ENCODE measurements at regions not wholly inside any gene's neighbourhood (a gene's known extent, or its start where the extent isn't known, plus 50 kb on each side); places are given as distances from the start of the nearest gene placed in this dataset.

GRCh38 chr4:137015426-137016409 is 516.6 kb downstream of the PCDH18 start:
- Histone ChIP-seq H3K36me3 (replicated peaks) (no peaks in the 10 kb centered on the region), H3K9me3 (no peaks in the 10 kb centered on the region), H3K4me3 (no peak overlapping the region), H3K4me1 (no peaks in the 10 kb centered on the region), H3K27me3 (ENCODE audit: low read depth) (no peaks in the 10 kb centered on the region)
- in situ Hi-C loops (cut with MboI; ENCODE audit: low sequenced_read_pairs), result no loop called here
- no peak for DNase-seq (ENCODE audit: low spot score in 2 of 2)

- H3K27me3 ChIP-seq (ENCODE audit: low read depth), result no peaks in the 10 kb centered on the region
- DNase-seq (ENCODE audit: low spot score in 2 of 2), result no peak
- H3K9me3 ChIP-seq, result peaks cover 2% of the 10 kb centered on the region; the same call in 1 of the 2 replicates
- no peaks in the 10 kb centered on the region for H3K4me1 ChIP-seq
- no peaks in the 10 kb centered on the region for H3K36me3 ChIP-seq (replicated peaks)
- in situ Hi-C loops (cut with MboI; ENCODE audit: low sequenced_read_pairs), result no loop called here
- no peak overlapping the region for H3K4me3 ChIP-seq
These were observed 531.9 kb downstream of the PCDH18 start for GRCh38 chr4:137000432-137000831.

- Histone ChIP-seq H3K36me3 (replicated peaks) (no peaks in the 10 kb centered on the region), H3K4me1 (no peaks in the 10 kb centered on the region), H3K4me3 (no peak overlapping the region), H3K9me3 (no peaks in the 10 kb centered on the region), H3K27me3 (ENCODE audit: low read depth) (no peaks in the 10 kb centered on the region)
- in situ Hi-C loops (cut with MboI; ENCODE audit: low sequenced_read_pairs), result no loop called here
- no peak for DNase-seq (ENCODE audit: low spot score in 2 of 2)
These were observed 540.3 kb downstream of the PCDH18 start for GRCh38 chr4:136992032-136992431.

- Histone ChIP-seq H3K9me3 (no peaks in the 10 kb centered on the region), H3K4me3 (no peak overlapping the region), H3K27me3 (ENCODE audit: low read depth) (no peaks in the 10 kb centered on the region), H3K4me1 (no peaks in the 10 kb centered on the region), H3K36me3 (replicated peaks) (no peaks in the 10 kb centered on the region)
- in situ Hi-C loops (cut with MboI; ENCODE audit: low sequenced_read_pairs), result no loop called here
- no peak for DNase-seq (ENCODE audit: low spot score in 2 of 2)
These were observed 546.6 kb downstream of the PCDH18 start for GRCh38 chr4:136985683-136986082.

GRCh38 chr4:136967069-136967468 is 565.2 kb downstream of the PCDH18 start:
- no peaks in the 10 kb centered on the region for H3K36me3 ChIP-seq (replicated peaks)
- H3K9me3 ChIP-seq, result no peaks in the 10 kb centered on the region
- H3K4me3 ChIP-seq, result no peak overlapping the region
- no peaks in the 10 kb centered on the region for H3K4me1 ChIP-seq
- in situ Hi-C loops (cut with MboI; ENCODE audit: low sequenced_read_pairs), result no loop called here
- no peak for DNase-seq (ENCODE audit: low spot score in 2 of 2)
- H3K27me3 ChIP-seq (ENCODE audit: low read depth), result no peaks in the 10 kb centered on the region

GRCh38 chr4:136965478-136965877 is 566.8 kb downstream of the PCDH18 start:
- H3K4me3 ChIP-seq, result no peak overlapping the region
- no peaks in the 10 kb centered on the region for H3K36me3 ChIP-seq (replicated peaks)
- in situ Hi-C loops (cut with MboI; ENCODE audit: low sequenced_read_pairs), result no loop called here
- H3K4me1 ChIP-seq, result no peaks in the 10 kb centered on the region
- DNase-seq (ENCODE audit: low spot score in 2 of 2), result no peak
- H3K9me3 ChIP-seq, result no peaks in the 10 kb centered on the region
- no peaks in the 10 kb centered on the region for H3K27me3 ChIP-seq (ENCODE audit: low read depth)

GRCh38 chr4:136962868-136963267 is 569.4 kb downstream of the PCDH18 start:
- DNase-seq (ENCODE audit: low spot score in 2 of 2), result no peak
- Histone ChIP-seq H3K4me1 (no peaks in the 10 kb centered on the region), H3K27me3 (ENCODE audit: low read depth) (no peaks in the 10 kb centered on the region), H3K9me3 (no peaks in the 10 kb centered on the region), H3K4me3 (no peak overlapping the region), H3K36me3 (replicated peaks) (no peaks in the 10 kb centered on the region)
- in situ Hi-C loops (cut with MboI; ENCODE audit: low sequenced_read_pairs), result no loop called here

- Histone ChIP-seq H3K9me3 (no peaks in the 10 kb centered on the region; the same call in 1 of the 2 replicates), H3K27me3 (ENCODE audit: low read depth) (no peaks in the 10 kb centered on the region), H3K4me1 (no peaks in the 10 kb centered on the region), H3K4me3 (no peak overlapping the region), H3K36me3 (replicated peaks) (no peaks in the 10 kb centered on the region)
- DNase-seq (ENCODE audit: low spot score in 2 of 2), result no peak
- in situ Hi-C loops (cut with MboI; ENCODE audit: low sequenced_read_pairs), result no loop called here
These were observed 585.9 kb downstream of the PCDH18 start for GRCh38 chr4:136946307-136946907.

- no peaks in the 10 kb centered on the region for H3K36me3 ChIP-seq (replicated peaks)
- no peaks in the 10 kb centered on the region for H3K4me1 ChIP-seq
- H3K4me3 ChIP-seq, result no peak overlapping the region
- no peaks in the 10 kb centered on the region for H3K27me3 ChIP-seq (ENCODE audit: low read depth)
- DNase-seq (ENCODE audit: low spot score in 2 of 2), result no peak
- in situ Hi-C loops (cut with MboI; ENCODE audit: low sequenced_read_pairs), result no loop called here
- no peaks in the 10 kb centered on the region for H3K9me3 ChIP-seq
These were observed 592.5 kb downstream of the PCDH18 start for GRCh38 chr4:136939781-136940180.

GRCh38 chr4:136935871-136936270 is 596.4 kb downstream of the PCDH18 start:
- no peaks in the 10 kb centered on the region for H3K36me3 ChIP-seq (replicated peaks)
- no peaks in the 10 kb centered on the region for H3K27me3 ChIP-seq (ENCODE audit: low read depth)
- in situ Hi-C loops (cut with MboI; ENCODE audit: low sequenced_read_pairs), result no loop called here
- no peak overlapping the region for H3K4me3 ChIP-seq
- no peaks in the 10 kb centered on the region for H3K9me3 ChIP-seq
- no peaks in the 10 kb centered on the region for H3K4me1 ChIP-seq
- DNase-seq (ENCODE audit: low spot score in 2 of 2), result no peak

GRCh38 chr4:136935305-136935704 is 597.0 kb downstream of the PCDH18 start:
- no peak for DNase-seq (ENCODE audit: low spot score in 2 of 2)
- no peak overlapping the region for H3K4me3 ChIP-seq
- H3K27me3 ChIP-seq (ENCODE audit: low read depth), result no peaks in the 10 kb centered on the region
- no peaks in the 10 kb centered on the region for H3K36me3 ChIP-seq (replicated peaks)
- no peaks in the 10 kb centered on the region for H3K4me1 ChIP-seq
- in situ Hi-C loops (cut with MboI; ENCODE audit: low sequenced_read_pairs), result no loop called here
- H3K9me3 ChIP-seq, result no peaks in the 10 kb centered on the region

GRCh38 chr4:136934601-136935000 is 597.7 kb downstream of the PCDH18 start:
- no peak for DNase-seq (ENCODE audit: low spot score in 2 of 2)
- in situ Hi-C loops (cut with MboI; ENCODE audit: low sequenced_read_pairs), result no loop called here
- Histone ChIP-seq H3K36me3 (replicated peaks) (no peaks in the 10 kb centered on the region), H3K4me1 (no peaks in the 10 kb centered on the region), H3K9me3 (no peaks in the 10 kb centered on the region), H3K27me3 (ENCODE audit: low read depth) (no peaks in the 10 kb centered on the region), H3K4me3 (no peak overlapping the region)

- Histone ChIP-seq H3K9me3 (no peaks in the 10 kb centered on the region), H3K4me3 (no peak overlapping the region), H3K36me3 (replicated peaks) (no peaks in the 10 kb centered on the region), H3K27me3 (ENCODE audit: low read depth) (no peaks in the 10 kb centered on the region), H3K4me1 (no peaks in the 10 kb centered on the region)
- in situ Hi-C loops (cut with MboI; ENCODE audit: low sequenced_read_pairs), result no loop called here
- DNase-seq (ENCODE audit: low spot score in 2 of 2), result no peak
These were observed 600.5 kb downstream of the PCDH18 start for GRCh38 chr4:136931781-136932180.

GRCh38 chr4:136928957-136929411 is 603.3 kb downstream of the PCDH18 start:
- Histone ChIP-seq H3K36me3 (replicated peaks) (no peaks in the 10 kb centered on the region), H3K4me3 (no peak overlapping the region), H3K9me3 (no peaks in the 10 kb centered on the region), H3K27me3 (ENCODE audit: low read depth) (no peaks in the 10 kb centered on the region), H3K4me1 (no peaks in the 10 kb centered on the region)
- no peak for DNase-seq (ENCODE audit: low spot score in 2 of 2)
- in situ Hi-C loops (cut with MboI; ENCODE audit: low sequenced_read_pairs), result no loop called here
